IMR-90 (cell line): ENCODE measurements at regions not wholly inside any gene's neighbourhood (a gene's known extent, or its start where the extent isn't known, plus 50 kb on each side); places are given as distances from the start of the nearest gene placed in this dataset.

Experiments
- ATAC-seq: fragments of 200-7000 bp; cut with Tn5 transposase; 2 replicates; pipeline ENCODE4 v1.9.1; 2020; ENCODE audit warnings: low read depth, mild to moderate bottlenecking, moderate library complexity
- BruUV-seq: library from RNA; stranded (reverse); fragments of 400-500 nt; replicated peaks from 2 replicates; lab custom pipeline; 2021; lab: Mats Ljungman, UMichigan
- CTCF ChIA-PET: fragments of 300-600 bp; formaldehyde crosslinking; extraction: SDS; loops from one replicate; lab custom pipeline; 2021; ENCODE audit warnings: antibody characterized with exemption; lab: Yijun Ruan, JAX
- POLR2A ChIA-PET: fragments of 300-600 bp; sonication (Branson Sonifier 250); formaldehyde crosslinking; loops from one replicate; lab custom pipeline; 2022; ENCODE audit warnings: antibody characterized with exemption; ENCODE audit not compliant: unreplicated experiment; lab: Charles Lee
- DNase-seq: peaks from one replicate; pipeline ENCODE4 v3.0.0; 2013
- H2AFZ ChIP-seq: replicated peaks from 2 replicates; pipeline ENCODE3; 2013; ENCODE audit warnings: low read length, mild to moderate bottlenecking; ENCODE audit not compliant: poor library complexity
- H2AK5ac ChIP-seq: 2 replicates; pipeline ENCODE4 v1.6.1; 2013; ENCODE audit warnings: low read depth, low read length, inconsistent platforms
- H2AK9ac ChIP-seq: replicated peaks from 2 replicates; pipeline ENCODE3; 2013; ENCODE audit warnings: mild to moderate bottlenecking, low read depth, low read length, moderate library complexity; ENCODE audit not compliant: poor library complexity
- H2BK120ac ChIP-seq: 2 replicates; pipeline ENCODE4 v1.6.1; 2013; ENCODE audit warnings: low read depth, low read length, inconsistent platforms
- H2BK15ac ChIP-seq: 3 replicates; pipeline ENCODE4 v1.6.1; 2013; ENCODE audit warnings: low read depth, low read length, inconsistent platforms
- H2BK20ac ChIP-seq: 2 replicates; pipeline ENCODE4 v1.6.1; 2013; ENCODE audit warnings: low read depth, mild to moderate bottlenecking, inconsistent platforms, low read length, moderate library complexity
- H2BK5ac ChIP-seq: 2 replicates; pipeline ENCODE4 v1.6.1; 2013; ENCODE audit warnings: mild to moderate bottlenecking, low read depth, low read length, inconsistent platforms; ENCODE audit not compliant: poor library complexity, severe bottlenecking
- H3K14ac ChIP-seq: replicated peaks from 2 replicates; pipeline ENCODE4 v1.6.1; 2013; ENCODE audit warnings: low read depth, low read length, inconsistent platforms
- H3K18ac ChIP-seq: 2 replicates; pipeline ENCODE4 v1.6.1; 2013; ENCODE audit warnings: low read depth, low read length, control low read depth
- H3K23ac ChIP-seq: 2 replicates; pipeline ENCODE4 v1.6.1; 2013; ENCODE audit warnings: low read depth, low read length, inconsistent platforms
- H3K27ac ChIP-seq: 2 replicates; pipeline ENCODE4 v1.5.1; 2013; ENCODE audit warnings: mild to moderate bottlenecking, control low read depth, low read length; ENCODE audit not compliant: insufficient read depth
- H3K27me3 ChIP-seq: 2 replicates; pipeline ENCODE4 v1.6.1; 2013; ENCODE audit warnings: low read length; ENCODE audit not compliant: control insufficient read depth, insufficient read depth
- H3K36me3 ChIP-seq: 2 replicates; pipeline ENCODE4 v1.6.1; 2013; ENCODE audit warnings: low read length, mixed read lengths; ENCODE audit not compliant: control insufficient read depth, insufficient read depth
- H3K4ac ChIP-seq: 2 replicates; pipeline ENCODE4 v1.6.1; 2013; ENCODE audit warnings: low read depth, low read length, inconsistent platforms
- H3K4me1 ChIP-seq: 2 replicates; pipeline ENCODE4 v1.6.1; 2013; ENCODE audit warnings: low read length, mixed read lengths; ENCODE audit not compliant: control insufficient read depth, insufficient read depth
- H3K4me2 ChIP-seq: 2 replicates; pipeline ENCODE4 v1.6.1; 2013; ENCODE audit warnings: low read depth, mild to moderate bottlenecking, control low read depth, low read length, moderate library complexity
- H3K4me3 ChIP-seq: 2 replicates; pipeline ENCODE4 v1.5.1; 2013; ENCODE audit warnings: low read depth, mild to moderate bottlenecking, control low read depth, low read length, moderate library complexity; ENCODE audit not compliant: insufficient read depth
- H3K56ac ChIP-seq: 2 replicates; pipeline ENCODE4 v1.6.1; 2013; ENCODE audit warnings: low read length, inconsistent platforms; ENCODE audit not compliant: insufficient read depth; ENCODE audit errors: extremely low read depth
- H3K79me1 ChIP-seq, 2 experiments: 2 replicates each; pipeline ENCODE4 v1.6.1; 2013; ENCODE audit warnings: low read length in 2 of 2, inconsistent platforms in 1 of 2, low read depth in 1 of 2
- H3K9ac ChIP-seq: 2 replicates; pipeline ENCODE4 v1.6.1; 2013; ENCODE audit warnings: low read depth, low read length, control low read depth
- H3K9me1 ChIP-seq: 2 replicates; pipeline ENCODE4 v1.6.1; 2013; ENCODE audit warnings: low read length, inconsistent platforms; ENCODE audit not compliant: insufficient read depth
- H3K9me3 ChIP-seq: 2 replicates; pipeline ENCODE4 v1.6.1; 2013; ENCODE audit warnings: low read length; ENCODE audit not compliant: control insufficient read depth, insufficient read depth
- H4K20me1 ChIP-seq: 2 replicates; pipeline ENCODE4 v1.6.1; 2013; ENCODE audit warnings: low read length, inconsistent platforms; ENCODE audit not compliant: insufficient read depth
- H4K5ac ChIP-seq: 2 replicates; pipeline ENCODE4 v1.6.1; 2013; ENCODE audit warnings: mild to moderate bottlenecking, low read depth, low read length, control low read depth
- H4K8ac ChIP-seq, 2 experiments: 2 replicates each; pipeline ENCODE4 v1.6.1; 2013; ENCODE audit warnings: low read depth in 2 of 2, low read length in 2 of 2, control low read depth in 1 of 2, inconsistent platforms in 1 of 2
- H4K91ac ChIP-seq: 2 replicates; pipeline ENCODE4 v1.6.1; 2013; ENCODE audit warnings: low read depth, low read length, inconsistent platforms; ENCODE audit not compliant: insufficient read depth
- BHLHE40 ChIP-seq: fragments of 150-350 bp; IDR thresholded peaks from 2 replicates; pipeline ENCODE4 v1.6.1; 2016; ENCODE audit warnings: mild to moderate bottlenecking, low read depth, low read length
- CHD1 ChIP-seq: IDR thresholded peaks from 2 replicates; pipeline ENCODE4 v1.6.1; 2012; ENCODE audit warnings: low read depth, low read length, improper control_type of control experiment
- ELK1 ChIP-seq: fragments of 150-350 bp; IDR thresholded peaks from 2 replicates; pipeline ENCODE4 v1.6.1; 2016; ENCODE audit warnings: low read depth, mild to moderate bottlenecking, low read length, moderate library complexity, borderline replicate concordance
- FOS ChIP-seq: fragments of 150-350 bp; IDR thresholded peaks from 2 replicates; pipeline ENCODE4 v1.6.1; 2016; ENCODE audit warnings: low read depth, low read length
- MAFK ChIP-seq: IDR thresholded peaks from 2 replicates; pipeline ENCODE4 v1.6.1; 2012; ENCODE audit warnings: low read depth, low read length, improper control_type of control experiment
- MAZ ChIP-seq: IDR thresholded peaks from 2 replicates; pipeline ENCODE4 v1.6.1; 2012; ENCODE audit warnings: low read depth, mild to moderate bottlenecking, low read length, improper control_type of control experiment, moderate library complexity, borderline replicate concordance
- MXI1 ChIP-seq: IDR thresholded peaks from 2 replicates; pipeline ENCODE4 v1.6.1; 2012; ENCODE audit warnings: low read depth, mild to moderate bottlenecking, low read length, moderate library complexity, borderline replicate concordance
- NFE2L2 ChIP-seq: fragments of 150-350 bp; IDR thresholded peaks from 2 replicates; pipeline ENCODE4 v1.6.1; 2016; ENCODE audit warnings: low read depth, mild to moderate bottlenecking, low read length
- POLR2A ChIP-seq: IDR thresholded peaks from 2 replicates; pipeline ENCODE4 v1.6.1; 2012; ENCODE audit warnings: mild to moderate bottlenecking, low read depth, low read length
- RAD21 ChIP-seq: IDR thresholded peaks from 2 replicates; pipeline ENCODE4 v1.6.1; 2012; ENCODE audit warnings: low read length, improper control_type of control experiment
- RCOR1 ChIP-seq: IDR thresholded peaks from 2 replicates; pipeline ENCODE4 v1.6.1; 2012; ENCODE audit warnings: mild to moderate bottlenecking, low read length, improper control_type of control experiment; ENCODE audit not compliant: insufficient replicate concordance
- SMC3 ChIP-seq: fragments of 150-350 bp; IDR thresholded peaks from 2 replicates; pipeline ENCODE4 v1.6.1; 2016; ENCODE audit warnings: low read depth, mild to moderate bottlenecking, antibody characterized with exemption, low read length, moderate library complexity
- dilution Hi-C: fragments of 300-500 bp; cut with HindIII; formaldehyde crosslinking; loops from one replicate; pipeline ENCODE4 v1.14.3; 2018; ENCODE audit warnings: low sequenced_read_pairs; ENCODE audit not compliant: unreplicated experiment
- in situ Hi-C: fragments of 300-500 bp; cut with MboI; formaldehyde crosslinking; loops from 3 replicates; pipeline ENCODE4 v1.14.3; 2019; ENCODE audit warnings: low sequenced_read_pairs, inconsistent platforms, mixed read lengths
- intact Hi-C: fragments of 100-400 bp; cut with micrococcal nuclease; formaldehyde crosslinking; loops from 2 replicates; pipeline ENCODE4 v1.10.0; 2022
- TF ChIP-seq, protein P1 (sequence below): fragments of 150-350 bp; IDR thresholded peaks from 2 replicates; pipeline ENCODE4 v1.6.1; 2017; ENCODE audit warnings: mild to moderate bottlenecking, antibody characterized with exemption, low read length, low read depth

DNA sequence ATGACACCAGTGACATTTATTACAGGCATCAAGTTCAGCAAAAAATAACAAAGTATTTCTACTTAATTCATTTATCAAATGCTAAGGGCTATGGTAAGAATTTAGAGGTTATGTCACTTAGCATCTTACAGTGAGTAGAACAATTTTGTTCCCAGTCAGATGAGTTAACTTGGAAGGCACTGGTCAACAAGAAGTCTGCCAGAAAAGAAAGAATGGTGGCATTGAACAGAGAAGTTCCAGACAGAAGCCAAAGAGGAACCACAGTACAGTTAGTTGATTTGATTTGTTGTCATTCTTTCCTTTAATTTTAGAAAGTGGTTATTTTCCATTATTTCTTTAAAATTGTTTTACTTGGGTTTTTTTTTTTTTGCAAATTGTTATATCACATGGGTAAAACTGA is 232.2 kb upstream of the PKN2 start:
- Histone ChIP-seq H3K4ac (no peak overlapping the region), H4K91ac (no peak overlapping the region), H3K4me2 (no peak overlapping the region), H3K79me1 (no peaks in the 10 kb centered on the region), H3K56ac (no peak overlapping the region), H4K5ac (no peak overlapping the region), H3K9me1 (no peaks in the 10 kb centered on the region), H3K4me3 (no peak overlapping the region), H3K27me3 (no peaks in the 10 kb centered on the region), H2BK15ac (no peak overlapping the region), H3K9me3 (no peaks in the 10 kb centered on the region), H2BK20ac (no peak overlapping the region), H3K36me3 (no peaks in the 10 kb centered on the region), H4K8ac (no peak overlapping the region), H3K23ac (no peak overlapping the region), H2AFZ (no peak overlapping the region), H3K14ac (no peak overlapping the region), H2AK5ac (no peak overlapping the region), H2BK120ac (no peak overlapping the region), H3K9ac (no peak overlapping the region), H2BK5ac (no peak overlapping the region), H3K27ac (no peak overlapping the region), H2AK9ac (no peak overlapping the region), H3K18ac (no peak overlapping the region), H3K4me1 (no peaks in the 10 kb centered on the region), H4K20me1 (no peaks in the 10 kb centered on the region)
- DNase-seq (no peak), ATAC-seq (no peak)
- in situ Hi-C loops, result no loop called here
- no peak for TF ChIP-seq MAFK
- no peak for TF ChIP-seq SMC3
- no peak for TF ChIP-seq RAD21
- no peak for TF ChIP-seq BHLHE40
- TF ChIP-seq, protein P1, sequence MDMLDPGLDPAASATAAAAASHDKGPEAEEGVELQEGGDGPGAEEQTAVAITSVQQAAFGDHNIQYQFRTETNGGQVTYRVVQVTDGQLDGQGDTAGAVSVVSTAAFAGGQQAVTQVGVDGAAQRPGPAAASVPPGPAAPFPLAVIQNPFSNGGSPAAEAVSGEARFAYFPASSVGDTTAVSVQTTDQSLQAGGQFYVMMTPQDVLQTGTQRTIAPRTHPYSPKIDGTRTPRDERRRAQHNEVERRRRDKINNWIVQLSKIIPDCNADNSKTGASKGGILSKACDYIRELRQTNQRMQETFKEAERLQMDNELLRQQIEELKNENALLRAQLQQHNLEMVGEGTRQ, result no peak
- no peak for TF ChIP-seq RCOR1
- TF ChIP-seq FOS, result no peak
- TF ChIP-seq POLR2A, result no peak
- no peak for TF ChIP-seq ELK1
- no peak for TF ChIP-seq MXI1
- no peak for TF ChIP-seq CHD1
- no peak for TF ChIP-seq NFE2L2
- no peak for TF ChIP-seq MAZ
- dilution Hi-C loops, result no loop called here
- no TSS peak for BruUV-seq
- ChIA-PET CTCF (no interaction called here), POLR2A (no interaction called here)
- intact Hi-C loops, result no loop called here
